HCT116 (cell line): ENCODE measurements at regions not wholly inside any gene's neighbourhood (a gene's known extent, or its start where the extent isn't known, plus 50 kb on each side); places are given as distances from the start of the nearest gene placed in this dataset.

Experiments
- ATAC-seq: fragments of 200-7000 bp; cut with Tn5 transposase; 2 replicates; pipeline ENCODE4 v1.9.1; 2020; ENCODE audit warnings: mild to moderate bottlenecking, moderate library complexity
- BruUV-seq: library from RNA; stranded (reverse); fragments of 400-500 nt; replicated peaks from 2 replicates; lab custom pipeline; 2021; lab: Mats Ljungman, UMichigan
- CTCF ChIA-PET: fragments of 300-600 bp; sonication (Branson Sonifier 250); formaldehyde crosslinking; loops from one replicate; lab custom pipeline; 2021; ENCODE audit warnings: antibody characterized with exemption; lab: Charles Lee
- POLR2A ChIA-PET: fragments of 300-600, 350-600 bp; sonication (Branson Sonifier 250); formaldehyde crosslinking; loops from one replicate; lab custom pipeline; 2021; ENCODE audit warnings: antibody characterized with exemption; lab: Charles Lee
- RAD21 ChIA-PET, 2 experiments: fragments of 300-600 bp; sonication (Branson Sonifier 250); formaldehyde crosslinking; loops; one replicate each; lab custom pipeline; 2023; ENCODE audit warnings: low total read pairs in 2 of 2; ENCODE audit not compliant: uncharacterized antibody in 2 of 2, unreplicated experiment in 2 of 2, low non-redundant PET in 1 of 2; lab: Charles Lee
- DNase-seq: peaks from one replicate; pipeline ENCODE4 v3.0.0-alpha.2; 2010; ENCODE audit warnings: low read depth, low spot score
- H2AFZ ChIP-seq: fragments of 200-600 bp; shearing (Covaris generic), sonication (generic); 2 replicates; pipeline ENCODE4 v1.6.1; 2017; ENCODE audit warnings: low read depth, mixed run types, mixed read lengths, antibody characterized with exemption, low read length; ENCODE audit not compliant: poor library complexity, severe bottlenecking
- H3K27ac ChIP-seq: 2 replicates; pipeline ENCODE4 v1.5.1; 2012; ENCODE audit warnings: low read depth, low read length
- H3K27me3 ChIP-seq: fragments of 200-600 bp; sonication (generic); 2 replicates; pipeline ENCODE4 v1.6.1; 2016; ENCODE audit warnings: mixed run types, low read length, mixed read lengths; ENCODE audit not compliant: insufficient read depth
- H3K36me3 ChIP-seq, 2 experiments: fragments of 200-500 bp in 1 of 2; fragments of 200-600 bp in 1 of 2; sonication (Bioruptor generic) in 1 of 2; sonication (generic) in 1 of 2; 2 replicates each; pipeline versions ENCODE4 v1.5.1 to v1.6.1; 2014 to 2016; ENCODE audit warnings: low read length in 2 of 2, inconsistent platforms in 1 of 2, mixed read lengths in 1 of 2, mixed run types in 1 of 2; ENCODE audit not compliant: insufficient read depth in 2 of 2, control insufficient read depth in 1 of 2
- H3K4me1 ChIP-seq, 2 experiments: fragments of 200-600 bp in 1 of 2; sonication (generic) in 1 of 2; 2 replicates each; pipeline versions ENCODE4 v1.5.1 to v1.6.1; 2012 to 2017; ENCODE audit warnings: low read length in 2 of 2, inconsistent platforms in 1 of 2, mild to moderate bottlenecking in 1 of 2, mixed read lengths in 1 of 2, mixed run types in 1 of 2, moderate library complexity in 1 of 2; ENCODE audit not compliant: insufficient read depth in 2 of 2, control insufficient read depth in 1 of 2
- H3K4me2 ChIP-seq: fragments of 200-600 bp; sonication (generic); 2 replicates; pipeline ENCODE4 v1.6.1; 2017; ENCODE audit warnings: mixed run types, low read length, mixed read lengths
- H3K4me3 ChIP-seq, 2 experiments: fragments of 200-600 bp in 1 of 2; sonication (generic) in 1 of 2; replicated peaks in 1 of 2; 2 replicates each; pipeline ENCODE4 v1.5.1; 2011 to 2016; ENCODE audit warnings: low read length in 2 of 2, control low read depth in 1 of 2, low read depth in 1 of 2, mild to moderate bottlenecking in 1 of 2, mixed read lengths in 1 of 2, mixed run types in 1 of 2
- H3K79me2 ChIP-seq: fragments of 200-600 bp; sonication (generic); 2 replicates; pipeline ENCODE4 v1.6.1; 2017; ENCODE audit warnings: mild to moderate bottlenecking, mixed run types, low read length, moderate library complexity, mixed read lengths; ENCODE audit not compliant: insufficient read depth
- H3K9ac ChIP-seq: fragments of 200-600 bp; sonication (generic); 2 replicates; pipeline ENCODE4 v1.6.1; 2016; ENCODE audit warnings: low read length, mixed read lengths
- H3K9me2 ChIP-seq: fragments of 200-600 bp; sonication (generic), shearing (Covaris generic); 2 replicates; pipeline ENCODE4 v1.6.1; 2017; ENCODE audit warnings: mixed run types, mild to moderate bottlenecking, moderate library complexity; ENCODE audit not compliant: insufficient read depth
- H3K9me3 ChIP-seq, 2 experiments: fragments of 200-500 bp in 1 of 2; fragments of 200-600 bp in 1 of 2; sonication (Bioruptor generic) in 1 of 2; sonication (generic) in 1 of 2; 2 replicates each; pipeline ENCODE4 v1.6.1; 2014 to 2017; ENCODE audit warnings: low read length in 2 of 2, mixed read lengths in 2 of 2, inconsistent platforms in 1 of 2, low read depth in 1 of 2, mild to moderate bottlenecking in 1 of 2, mixed run types in 1 of 2, moderate library complexity in 1 of 2; ENCODE audit not compliant: control insufficient read depth in 1 of 2, insufficient read depth in 1 of 2
- H4K20me1 ChIP-seq: fragments of 200-600 bp; sonication (generic), shearing (Covaris generic); 2 replicates; pipeline ENCODE4 v1.6.1; 2017; ENCODE audit warnings: mixed run types, mild to moderate bottlenecking, moderate library complexity; ENCODE audit not compliant: insufficient read depth
- CTCF ChIP-seq, 3 experiments: fragments of 200-600 bp in 1 of 3; sonication (generic) in 1 of 3; IDR thresholded peaks in 2 of 3; conservative IDR thresholded peaks in 1 of 3; 2 replicates each; pipeline ENCODE4 v1.5.1; 2012 to 2017; ENCODE audit warnings: low read depth in 2 of 3, low read length in 2 of 3, antibody characterized with exemption in 1 of 3, borderline replicate concordance in 1 of 3, control low read depth in 1 of 3, mild to moderate bottlenecking in 1 of 3, mixed read lengths in 1 of 3, mixed run types in 1 of 3, moderate library complexity in 1 of 3; ENCODE audit not compliant: insufficient read depth in 1 of 3
- EGR1 ChIP-seq: IDR thresholded peaks from 2 replicates; pipeline ENCODE4 v1.6.1; 2012; ENCODE audit warnings: low read depth
- ELF1 ChIP-seq: IDR thresholded peaks from 2 replicates; pipeline ENCODE4 v1.6.1; 2012; ENCODE audit warnings: low read depth, borderline replicate concordance
- EZH2phosphoT487 ChIP-seq: fragments of 200-600 bp; IDR thresholded peaks from 2 replicates; pipeline ENCODE4 v1.6.1; 2018; ENCODE audit warnings: antibody characterized with exemption, borderline replicate concordance
- FOSL1 ChIP-seq: IDR thresholded peaks from 2 replicates; pipeline ENCODE4 v1.6.1; 2012; ENCODE audit warnings: low read depth
- MAX ChIP-seq: IDR thresholded peaks from 2 replicates; pipeline ENCODE4 v1.6.1; 2012
- POLR2A ChIP-seq: IDR thresholded peaks from 2 replicates; pipeline ENCODE4 v1.7.0; 2011; ENCODE audit warnings: borderline replicate concordance; ENCODE audit not compliant: insufficient read depth, insufficient read length; ENCODE audit errors: extremely low read depth
- SIN3A ChIP-seq: IDR thresholded peaks from 2 replicates; pipeline ENCODE4 v1.6.1; 2012; ENCODE audit warnings: low read depth
- SP1 ChIP-seq: IDR thresholded peaks from 2 replicates; pipeline ENCODE4 v1.6.1; 2012; ENCODE audit warnings: low read depth
- SRF ChIP-seq: IDR thresholded peaks from 2 replicates; pipeline ENCODE4 v1.6.1; 2012; ENCODE audit warnings: low read depth
- TCF7L2 ChIP-seq: IDR thresholded peaks from 2 replicates; pipeline ENCODE4 v1.7.0; 2011; ENCODE audit warnings: borderline replicate concordance, inconsistent platforms; ENCODE audit not compliant: insufficient read depth, insufficient read length; ENCODE audit errors: extremely low read depth
- YY1 ChIP-seq: IDR thresholded peaks from 2 replicates; pipeline ENCODE4 v1.6.1; 2011; ENCODE audit warnings: low read length, low read depth, moderate library complexity, mild to moderate bottlenecking; ENCODE audit not compliant: insufficient replicate concordance; ENCODE audit errors: extremely low read depth
- ZFX ChIP-seq: fragments of 450-650 bp; IDR thresholded peaks from 2 replicates; pipeline ENCODE4 v1.6.1; 2017
- ZNF274 ChIP-seq: fragments of 200-500 bp; sonication (Bioruptor generic); IDR thresholded peaks from 2 replicates; pipeline ENCODE4 v1.6.1; 2014; ENCODE audit warnings: mild to moderate bottlenecking, low read depth, low read length, inconsistent platforms
- intact Hi-C: fragments of 100-400 bp; cut with micrococcal nuclease; formaldehyde crosslinking; loops from 2 replicates; pipeline ENCODE4 v1.10.0; 2022
- TF ChIP-seq, protein P1 (sequence below): IDR thresholded peaks from 2 replicates; pipeline ENCODE4 v1.6.1; 2012

DNA sequence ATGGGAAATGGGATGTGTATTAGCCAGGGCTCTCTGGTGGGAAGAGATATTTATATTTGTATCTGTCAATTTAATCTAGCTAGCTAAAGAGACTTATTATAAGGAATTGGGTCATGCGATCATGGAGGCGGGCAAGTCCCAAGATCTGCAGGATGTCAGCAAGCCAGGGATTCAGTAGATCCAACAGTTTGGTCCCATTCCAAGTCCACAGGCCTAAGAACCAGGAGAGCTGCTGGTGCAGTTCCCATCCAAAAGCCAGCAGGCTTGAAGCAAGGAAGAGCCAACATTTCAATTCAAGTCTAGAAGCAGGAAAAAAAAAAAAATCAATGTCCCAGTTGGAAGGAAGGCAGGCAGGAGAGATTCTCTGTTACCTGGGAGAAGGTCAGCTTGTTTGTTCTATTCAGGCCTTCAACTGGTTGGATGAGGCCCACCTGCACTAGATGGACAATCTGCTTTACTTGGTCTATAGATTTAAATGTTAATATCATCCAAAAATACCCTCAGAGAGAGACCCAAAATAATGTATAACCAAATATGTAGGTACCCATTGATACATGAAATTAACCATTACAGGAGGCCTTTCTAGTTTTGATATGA lies 60.7 kb upstream of the BCAT1 start (continued):
- TF ChIP-seq CTCF (IDR thresholded peaks at IDR 0.05 in 2 of 3, conservative IDR thresholded peaks at IDR 0.05 in 1 of 3; ENCODE audit: borderline replicate concordance in 1 of 3, insufficient read depth in 1 of 3, low read depth in 2 of 3, low read length in 2 of 3) (no peak), TCF7L2 (no peak), ELF1 (no peak), SP1 (no peak), YY1 (no peak), EZH2phosphoT487 (no peak), SRF (no peak), EGR1 (no peak), ZNF274 (no peak), FOSL1 (no peak), SIN3A (no peak)
- TF ChIP-seq, protein P1, sequence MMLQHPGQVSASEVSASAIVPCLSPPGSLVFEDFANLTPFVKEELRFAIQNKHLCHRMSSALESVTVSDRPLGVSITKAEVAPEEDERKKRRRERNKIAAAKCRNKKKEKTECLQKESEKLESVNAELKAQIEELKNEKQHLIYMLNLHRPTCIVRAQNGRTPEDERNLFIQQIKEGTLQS = no peak

GRCh38 chr12:25005376-25005775 lies 56.5 kb upstream of the BCAT1 start:
- Histone ChIP-seq H4K20me1 (no peaks in the 10 kb centered on the region), H3K9me2 (no peaks in the 10 kb centered on the region), H3K27ac (no peak overlapping the region), H3K36me3 (no peaks in the 10 kb centered on the region), H3K4me2 (no peak overlapping the region), H3K79me2 (no peaks in the 10 kb centered on the region), H3K27me3 (no peaks in the 10 kb centered on the region), H3K4me1 (no peaks in the 10 kb centered on the region), H3K4me3 (no peak overlapping the region), H2AFZ (no peak overlapping the region), H3K9me3 (no peaks in the 10 kb centered on the region), H3K9ac (no peak overlapping the region)
- BruUV-seq = no TSS peak
- ChIA-PET CTCF (no interaction called here), RAD21 (no interaction called here), POLR2A (no interaction called here)
- ATAC-seq = no peak
- intact Hi-C loops = no loop called here
- no peak for TF ChIP-seq ELF1
- no peak for TF ChIP-seq SIN3A
- TF ChIP-seq, protein P1 = no peak
- no peak for TF ChIP-seq ZNF274
- no peak for TF ChIP-seq POLR2A
- TF ChIP-seq SP1 = no peak
- no peak for TF ChIP-seq YY1
- no peak for TF ChIP-seq SRF
- TF ChIP-seq EZH2phosphoT487 = no peak
- TF ChIP-seq TCF7L2 = no peak
- no peak for TF ChIP-seq MAX
- no peak for TF ChIP-seq FOSL1
- no peak for TF ChIP-seq ZFX
- no peak for DNase-seq
